HCT116 (cell line): ENCODE measurements at regions not wholly inside any gene's neighbourhood (a gene's known extent, or its start where the extent isn't known, plus 50 kb on each side); places are given as distances from the start of the nearest gene placed in this dataset.

Experiments used
- ATAC-seq: fragments of 200-7000 bp; cut with Tn5 transposase; 2 replicates; pipeline ENCODE4 v1.9.1; 2020; ENCODE audit warnings: mild to moderate bottlenecking, moderate library complexity
- BruUV-seq: library from RNA; stranded (reverse); fragments of 400-500 nt; replicated peaks from 2 replicates; lab custom pipeline; 2021; lab: Mats Ljungman, UMichigan
- CTCF ChIA-PET: fragments of 300-600 bp; sonication (Branson Sonifier 250); formaldehyde crosslinking; loops from one replicate; lab custom pipeline; 2021; ENCODE audit warnings: antibody characterized with exemption; lab: Charles Lee
- POLR2A ChIA-PET: fragments of 300-600, 350-600 bp; sonication (Branson Sonifier 250); formaldehyde crosslinking; loops from one replicate; lab custom pipeline; 2021; ENCODE audit warnings: antibody characterized with exemption; lab: Charles Lee
- RAD21 ChIA-PET, 2 experiments: fragments of 300-600 bp; sonication (Branson Sonifier 250); formaldehyde crosslinking; loops; one replicate each; lab custom pipeline; 2023; ENCODE audit warnings: low total read pairs in 2 of 2; ENCODE audit not compliant: uncharacterized antibody in 2 of 2, unreplicated experiment in 2 of 2, low non-redundant PET in 1 of 2; lab: Charles Lee
- DNase-seq: peaks from one replicate; pipeline ENCODE4 v3.0.0-alpha.2; 2010; ENCODE audit warnings: low read depth, low spot score
- H2AFZ ChIP-seq: fragments of 200-600 bp; shearing (Covaris generic), sonication (generic); 2 replicates; pipeline ENCODE4 v1.6.1; 2017; ENCODE audit warnings: low read depth, mixed run types, mixed read lengths, antibody characterized with exemption, low read length; ENCODE audit not compliant: poor library complexity, severe bottlenecking
- H3K27ac ChIP-seq: 2 replicates; pipeline ENCODE4 v1.5.1; 2012; ENCODE audit warnings: low read depth, low read length
- H3K27me3 ChIP-seq: fragments of 200-600 bp; sonication (generic); 2 replicates; pipeline ENCODE4 v1.6.1; 2016; ENCODE audit warnings: mixed run types, low read length, mixed read lengths; ENCODE audit not compliant: insufficient read depth
- H3K36me3 ChIP-seq, 2 experiments: fragments of 200-500 bp in 1 of 2; fragments of 200-600 bp in 1 of 2; sonication (Bioruptor generic) in 1 of 2; sonication (generic) in 1 of 2; 2 replicates each; pipeline versions ENCODE4 v1.5.1 to v1.6.1; 2014 to 2016; ENCODE audit warnings: low read length in 2 of 2, inconsistent platforms in 1 of 2, mixed read lengths in 1 of 2, mixed run types in 1 of 2; ENCODE audit not compliant: insufficient read depth in 2 of 2, control insufficient read depth in 1 of 2
- H3K4me1 ChIP-seq, 2 experiments: fragments of 200-600 bp in 1 of 2; sonication (generic) in 1 of 2; 2 replicates each; pipeline versions ENCODE4 v1.5.1 to v1.6.1; 2012 to 2017; ENCODE audit warnings: low read length in 2 of 2, inconsistent platforms in 1 of 2, mild to moderate bottlenecking in 1 of 2, mixed read lengths in 1 of 2, mixed run types in 1 of 2, moderate library complexity in 1 of 2; ENCODE audit not compliant: insufficient read depth in 2 of 2, control insufficient read depth in 1 of 2
- H3K4me2 ChIP-seq: fragments of 200-600 bp; sonication (generic); 2 replicates; pipeline ENCODE4 v1.6.1; 2017; ENCODE audit warnings: mixed run types, low read length, mixed read lengths
- H3K4me3 ChIP-seq, 2 experiments: fragments of 200-600 bp in 1 of 2; sonication (generic) in 1 of 2; replicated peaks in 1 of 2; 2 replicates each; pipeline ENCODE4 v1.5.1; 2011 to 2016; ENCODE audit warnings: low read length in 2 of 2, control low read depth in 1 of 2, low read depth in 1 of 2, mild to moderate bottlenecking in 1 of 2, mixed read lengths in 1 of 2, mixed run types in 1 of 2
- H3K79me2 ChIP-seq: fragments of 200-600 bp; sonication (generic); 2 replicates; pipeline ENCODE4 v1.6.1; 2017; ENCODE audit warnings: mild to moderate bottlenecking, mixed run types, low read length, moderate library complexity, mixed read lengths; ENCODE audit not compliant: insufficient read depth
- H3K9ac ChIP-seq: fragments of 200-600 bp; sonication (generic); 2 replicates; pipeline ENCODE4 v1.6.1; 2016; ENCODE audit warnings: low read length, mixed read lengths
- H3K9me2 ChIP-seq: fragments of 200-600 bp; sonication (generic), shearing (Covaris generic); 2 replicates; pipeline ENCODE4 v1.6.1; 2017; ENCODE audit warnings: mixed run types, mild to moderate bottlenecking, moderate library complexity; ENCODE audit not compliant: insufficient read depth
- H3K9me3 ChIP-seq, 2 experiments: fragments of 200-500 bp in 1 of 2; fragments of 200-600 bp in 1 of 2; sonication (Bioruptor generic) in 1 of 2; sonication (generic) in 1 of 2; 2 replicates each; pipeline ENCODE4 v1.6.1; 2014 to 2017; ENCODE audit warnings: low read length in 2 of 2, mixed read lengths in 2 of 2, inconsistent platforms in 1 of 2, low read depth in 1 of 2, mild to moderate bottlenecking in 1 of 2, mixed run types in 1 of 2, moderate library complexity in 1 of 2; ENCODE audit not compliant: control insufficient read depth in 1 of 2, insufficient read depth in 1 of 2
- H4K20me1 ChIP-seq: fragments of 200-600 bp; sonication (generic), shearing (Covaris generic); 2 replicates; pipeline ENCODE4 v1.6.1; 2017; ENCODE audit warnings: mixed run types, mild to moderate bottlenecking, moderate library complexity; ENCODE audit not compliant: insufficient read depth
- CBX3 ChIP-seq: IDR thresholded peaks from 2 replicates; pipeline ENCODE4 v1.6.1; 2012; ENCODE audit warnings: low read depth
- CTCF ChIP-seq, 3 experiments: fragments of 200-600 bp in 1 of 3; sonication (generic) in 1 of 3; IDR thresholded peaks in 2 of 3; conservative IDR thresholded peaks in 1 of 3; 2 replicates each; pipeline ENCODE4 v1.5.1; 2012 to 2017; ENCODE audit warnings: low read depth in 2 of 3, low read length in 2 of 3, antibody characterized with exemption in 1 of 3, borderline replicate concordance in 1 of 3, control low read depth in 1 of 3, mild to moderate bottlenecking in 1 of 3, mixed read lengths in 1 of 3, mixed run types in 1 of 3, moderate library complexity in 1 of 3; ENCODE audit not compliant: insufficient read depth in 1 of 3
- EGR1 ChIP-seq: IDR thresholded peaks from 2 replicates; pipeline ENCODE4 v1.6.1; 2012; ENCODE audit warnings: low read depth
- ELF1 ChIP-seq: IDR thresholded peaks from 2 replicates; pipeline ENCODE4 v1.6.1; 2012; ENCODE audit warnings: low read depth, borderline replicate concordance
- EZH2 ChIP-seq: fragments of 200-600 bp; sonication (generic); IDR thresholded peaks from 2 replicates; pipeline ENCODE4 v1.6.1; 2017; ENCODE audit warnings: antibody characterized with exemption, mixed run types
- EZH2phosphoT487 ChIP-seq: fragments of 200-600 bp; IDR thresholded peaks from 2 replicates; pipeline ENCODE4 v1.6.1; 2018; ENCODE audit warnings: antibody characterized with exemption, borderline replicate concordance
- FOSL1 ChIP-seq: IDR thresholded peaks from 2 replicates; pipeline ENCODE4 v1.6.1; 2012; ENCODE audit warnings: low read depth
- JUND ChIP-seq: IDR thresholded peaks from 2 replicates; pipeline ENCODE4 v1.6.1; 2012
- MAX ChIP-seq: IDR thresholded peaks from 2 replicates; pipeline ENCODE4 v1.6.1; 2012
- REST ChIP-seq: IDR thresholded peaks from 2 replicates; pipeline ENCODE4 v1.6.1; 2012; ENCODE audit warnings: low read depth
- SIN3A ChIP-seq: IDR thresholded peaks from 2 replicates; pipeline ENCODE4 v1.6.1; 2012; ENCODE audit warnings: low read depth
- SP1 ChIP-seq: IDR thresholded peaks from 2 replicates; pipeline ENCODE4 v1.6.1; 2012; ENCODE audit warnings: low read depth
- SRF ChIP-seq: IDR thresholded peaks from 2 replicates; pipeline ENCODE4 v1.6.1; 2012; ENCODE audit warnings: low read depth
- TCF7L2 ChIP-seq: IDR thresholded peaks from 2 replicates; pipeline ENCODE4 v1.7.0; 2011; ENCODE audit warnings: borderline replicate concordance, inconsistent platforms; ENCODE audit not compliant: insufficient read depth, insufficient read length; ENCODE audit errors: extremely low read depth
- ZBTB33 ChIP-seq: IDR thresholded peaks from 2 replicates; pipeline ENCODE4 v1.6.1; 2011; ENCODE audit warnings: mild to moderate bottlenecking, low read length, moderate library complexity; ENCODE audit not compliant: insufficient replicate concordance; ENCODE audit errors: extremely low read depth
- ZNF274 ChIP-seq: fragments of 200-500 bp; sonication (Bioruptor generic); IDR thresholded peaks from 2 replicates; pipeline ENCODE4 v1.6.1; 2014; ENCODE audit warnings: mild to moderate bottlenecking, low read depth, low read length, inconsistent platforms
- intact Hi-C: fragments of 100-400 bp; cut with micrococcal nuclease; formaldehyde crosslinking; loops from 2 replicates; pipeline ENCODE4 v1.10.0; 2022

GRCh38 chr3:44058022-44058867 is 183.4 kb upstream of the TOPAZ1 start (continued):
- no peak for TF ChIP-seq REST
- TF ChIP-seq ZBTB33, result no peak
- TF ChIP-seq EGR1, result 0 out of 2 replicates have a peak, but pooled peaks have one; percentile 37
- TF ChIP-seq, all 23 proteins: peak for 3

GRCh38 chr3:44058868-44059203 is 182.8 kb upstream of the TOPAZ1 start:
- Histone ChIP-seq H3K4me2 (peak overlapping the region; percentile 59), H4K20me1 (no peaks in the 10 kb centered on the region), H3K27me3 (peaks cover 27% of the 10 kb centered on the region; the same call in 1 of the 2 replicates), H3K9me3 (no peaks in the 10 kb centered on the region), H3K4me1 (peaks cover 0 to 15% of the 10 kb centered on the region in 2 experiments; a peak in 1 of 4 replicates)
- TF ChIP-seq EZH2 (no peak), SIN3A (no peak), EZH2phosphoT487 (no peak), FOSL1 (no peak), SRF (no peak), ELF1 (no peak), JUND (no peak), TCF7L2 (no peak), SP1 (no peak), CTCF (IDR thresholded peaks at IDR 0.05 in 2 of 3, conservative IDR thresholded peaks at IDR 0.05 in 1 of 3; ENCODE audit: borderline replicate concordance in 1 of 3, insufficient read depth in 1 of 3, low read depth in 2 of 3, low read length in 2 of 3) (no peak), ZNF274 (no peak), CBX3 (no peak), MAX (no peak)
- TF ChIP-seq, all 23 proteins: peak for 0
- ChIA-PET POLR2A (no interaction called here), CTCF (no interaction called here), RAD21 (no interaction called here)
- Histone ChIP-seq H3K79me2 (no peaks in the 10 kb centered on the region), H3K36me3 (no peaks in the 10 kb centered on the region), H2AFZ (no peak overlapping the region), H3K9ac (no peak overlapping the region), H3K4me3 (no peak overlapping the region), H3K9me2 (no peaks in the 10 kb centered on the region), H3K27ac (no peak overlapping the region)
- intact Hi-C loops, result no loop called here
- no TSS peak for BruUV-seq
- ATAC-seq (peak; percentile 24), DNase-seq (no peak)
